Activated naive CD8-positive, alpha-beta T cell treated with anti-CD3 and anti-CD28 coated beads, Interleukin-2, amount 50 U/mL, for 24 hours (primary cell): ENCODE measurements at regions not wholly inside any gene's neighbourhood (a gene's known extent, or its start where the extent isn't known, plus 50 kb on each side); places are given as distances from the start of the nearest gene placed in this dataset.

Source experiments
- ATAC-seq: fragments of 150-1000 bp; cut with Tn5 transposase; one replicate; pipeline ENCODE4 v1.10.0; 2021
- DNase-seq: peaks from one replicate; pipeline ENCODE4 v3.0.0; 2021
- H3K27ac Mint-ChIP-seq: one replicate; pipeline ENCODE4 v1.8.0; 2021; ENCODE audit warnings: mild to moderate bottlenecking, mixed read lengths
- H3K27me3 Mint-ChIP-seq: one replicate; pipeline ENCODE4 v1.8.0; 2021; ENCODE audit warnings: mixed read lengths
- H3K36me3 Mint-ChIP-seq: one replicate; pipeline ENCODE4 v1.8.0; 2021; ENCODE audit warnings: low read depth, mixed read lengths
- H3K4me1 Mint-ChIP-seq: one replicate; pipeline ENCODE4 v1.8.0; 2021; ENCODE audit warnings: mixed read lengths
- H3K4me3 Mint-ChIP-seq: one replicate; pipeline ENCODE4 v1.8.0; 2021; ENCODE audit warnings: mild to moderate bottlenecking, moderate library complexity, mixed read lengths
- H3K9me3 Mint-ChIP-seq: one replicate; pipeline ENCODE4 v1.8.0; 2021; ENCODE audit warnings: mixed read lengths

DNA sequence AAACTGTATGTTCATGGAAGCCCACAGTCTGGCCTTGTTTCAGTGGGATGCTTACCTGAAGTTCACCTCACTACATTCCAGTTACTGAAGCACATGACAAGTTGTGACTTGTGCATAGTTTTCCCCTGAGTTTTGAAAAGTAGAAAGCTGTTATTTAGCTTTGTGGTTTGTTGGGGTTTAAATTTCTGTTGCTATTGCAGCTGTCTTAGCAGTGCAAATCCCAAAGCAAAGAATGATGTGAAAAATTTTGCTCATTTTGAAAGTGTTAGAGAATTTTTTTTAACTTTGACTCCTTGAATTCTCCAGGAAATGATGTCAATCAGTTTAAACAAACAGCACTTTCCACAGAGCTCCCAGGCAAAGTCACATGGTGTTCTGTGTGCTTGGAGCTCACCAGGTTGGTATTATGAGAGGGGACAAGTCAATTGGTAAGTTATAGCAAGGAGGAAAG is 268.4 kb downstream of the ADGRG6 start:
- DNase-seq (no peak), ATAC-seq (no peak)
- Mint-ChIP-seq H3K27me3 (no peaks in the 10 kb centered on the region), H3K4me3 (no peak overlapping the region), H3K9me3 (peaks cover 21% of the 10 kb centered on the region), H3K4me1 (peaks cover 45% of the 10 kb centered on the region), H3K36me3 (no peaks in the 10 kb centered on the region), H3K27ac (no peak overlapping the region)

DNA sequence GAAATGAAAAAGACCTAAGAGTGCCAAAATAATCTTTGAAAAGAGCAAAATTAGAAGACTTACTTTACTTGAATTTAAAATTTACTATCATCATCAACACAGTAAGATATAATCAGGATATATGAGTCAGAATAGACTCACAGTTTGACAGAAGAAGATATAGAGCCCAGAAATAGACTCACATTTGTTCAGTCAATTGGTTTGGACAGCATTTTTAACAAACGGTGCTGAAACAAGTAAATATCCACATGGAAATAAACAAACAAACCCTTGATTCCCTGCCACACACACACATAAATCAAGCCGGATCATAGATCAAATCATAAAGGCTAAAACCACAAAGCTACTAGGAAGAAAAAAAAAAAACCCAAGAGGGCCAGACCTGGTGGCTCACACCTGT is 291.1 kb downstream of the ADGRG6 start:
- Mint-ChIP-seq H3K27ac (no peak overlapping the region), H3K4me3 (no peak overlapping the region), H3K9me3 (peaks cover 21% of the 10 kb centered on the region), H3K27me3 (peaks cover 10% of the 10 kb centered on the region), H3K36me3 (no peaks in the 10 kb centered on the region), H3K4me1 (no peaks in the 10 kb centered on the region)
- DNase-seq: no peak
- ATAC-seq: no peak

DNA sequence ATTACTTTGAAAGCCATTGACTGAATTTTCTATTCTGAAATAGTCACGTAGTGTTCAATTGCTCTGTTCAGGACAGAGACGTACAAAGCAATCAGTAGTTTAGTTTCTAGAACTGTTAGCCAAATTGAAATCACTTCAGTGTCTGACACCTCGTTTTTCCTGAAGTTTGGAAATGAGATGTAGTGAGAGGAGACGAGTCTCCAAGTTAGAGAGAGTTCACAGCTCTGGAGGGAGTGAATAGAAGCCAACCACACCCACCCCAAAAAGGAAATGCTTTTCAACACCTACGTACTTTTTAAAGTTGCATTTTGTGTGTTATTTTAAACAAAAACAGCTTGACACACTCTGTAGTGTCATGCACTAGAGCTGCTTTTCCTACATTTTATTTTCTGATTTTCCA is 296.0 kb downstream of the ADGRG6 start:
- Mint-ChIP-seq H3K9me3 (peaks cover 9% of the 10 kb centered on the region), H3K4me1 (no peaks in the 10 kb centered on the region), H3K27me3 (peaks cover 12% of the 10 kb centered on the region), H3K4me3 (no peak overlapping the region), H3K27ac (no peak overlapping the region), H3K36me3 (no peaks in the 10 kb centered on the region)
- ATAC-seq (no peak), DNase-seq (no peak)

DNA sequence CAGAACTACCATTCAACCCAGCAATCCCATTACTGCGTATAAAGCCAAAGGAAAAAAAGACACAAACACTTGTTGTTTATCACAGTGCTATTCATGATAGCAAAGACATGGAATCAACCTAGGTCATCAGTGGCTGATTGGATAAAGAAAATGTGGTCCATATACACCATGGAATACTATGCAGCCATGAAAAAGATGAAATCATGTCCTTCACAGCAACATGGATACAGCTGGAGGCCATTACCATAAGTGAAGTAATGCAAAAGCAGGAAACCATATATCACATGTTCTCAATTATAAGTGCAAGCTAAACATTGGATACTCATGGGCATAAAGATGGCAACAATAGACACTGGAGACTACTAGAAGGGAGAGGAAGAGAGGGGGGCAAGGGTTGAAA is 299.6 kb downstream of the ADGRG6 start:
- Mint-ChIP-seq H3K4me3 (no peak overlapping the region), H3K27ac (no peak overlapping the region), H3K4me1 (peaks cover 11% of the 10 kb centered on the region), H3K27me3 (peaks cover 17% of the 10 kb centered on the region), H3K9me3 (peaks cover 9% of the 10 kb centered on the region), H3K36me3 (no peaks in the 10 kb centered on the region)
- no peak for DNase-seq
- no peak for ATAC-seq

DNA sequence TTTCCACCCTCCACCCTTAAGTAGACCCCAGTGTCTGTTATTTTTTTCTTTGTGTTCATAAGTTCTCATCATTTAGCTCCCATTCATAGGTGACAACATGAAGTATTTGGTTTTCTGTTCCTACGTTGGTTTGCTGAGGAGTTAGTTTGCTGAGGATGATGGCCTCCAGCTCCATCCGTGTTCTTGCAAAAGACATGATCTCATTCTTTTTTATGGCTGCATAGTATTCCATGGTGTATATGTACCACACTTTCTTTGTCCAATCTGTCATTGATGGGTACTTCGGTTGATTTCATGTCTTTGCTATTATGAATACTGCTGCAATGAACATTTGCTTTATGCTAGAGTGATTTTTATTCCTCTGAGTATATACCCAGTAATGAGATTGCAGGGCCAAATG is 301.2 kb downstream of the ADGRG6 start:
- Mint-ChIP-seq H3K9me3 (peaks cover 9% of the 10 kb centered on the region), H3K4me3 (no peak overlapping the region), H3K4me1 (peaks cover 11% of the 10 kb centered on the region), H3K27me3 (peaks cover 13% of the 10 kb centered on the region), H3K36me3 (no peaks in the 10 kb centered on the region), H3K27ac (no peak overlapping the region)
- no peak for ATAC-seq
- DNase-seq: no peak

DNA sequence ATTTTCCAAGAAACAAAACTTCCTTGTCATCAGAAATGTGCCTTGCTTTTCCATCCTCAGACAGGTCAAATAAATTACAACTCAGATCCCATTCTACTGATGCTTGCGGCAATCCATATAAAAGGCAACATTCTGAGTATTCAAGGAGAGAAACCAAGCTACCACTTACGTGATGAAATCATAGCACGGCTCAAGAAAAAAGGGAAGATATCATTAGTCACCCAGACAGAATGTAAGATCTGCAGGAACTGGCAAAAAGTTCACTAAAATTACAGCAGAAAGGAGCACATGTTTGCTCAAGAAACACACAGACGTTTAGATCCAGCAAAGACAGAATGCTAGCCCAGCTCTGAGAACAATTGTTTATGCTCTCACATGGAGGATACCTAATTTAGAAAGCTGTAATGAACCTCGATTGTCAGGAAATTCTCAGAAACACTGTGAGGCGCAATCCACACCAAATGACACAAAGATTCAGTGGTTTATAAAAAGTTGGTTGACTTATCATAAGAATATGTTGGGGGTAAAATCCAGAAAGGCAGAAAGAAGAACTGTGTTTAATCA is 304.2 kb downstream of the ADGRG6 start:
- H3K27ac Mint-ChIP-seq: no peak overlapping the region
- peaks cover 13% of the 10 kb centered on the region for H3K27me3 Mint-ChIP-seq
- no peaks in the 10 kb centered on the region for H3K36me3 Mint-ChIP-seq
- no peak for ATAC-seq
- H3K4me1 Mint-ChIP-seq: peaks cover 11% of the 10 kb centered on the region
- H3K9me3 Mint-ChIP-seq: peaks cover 9% of the 10 kb centered on the region
- DNase-seq: no peak
- no peak overlapping the region for H3K4me3 Mint-ChIP-seq

DNA sequence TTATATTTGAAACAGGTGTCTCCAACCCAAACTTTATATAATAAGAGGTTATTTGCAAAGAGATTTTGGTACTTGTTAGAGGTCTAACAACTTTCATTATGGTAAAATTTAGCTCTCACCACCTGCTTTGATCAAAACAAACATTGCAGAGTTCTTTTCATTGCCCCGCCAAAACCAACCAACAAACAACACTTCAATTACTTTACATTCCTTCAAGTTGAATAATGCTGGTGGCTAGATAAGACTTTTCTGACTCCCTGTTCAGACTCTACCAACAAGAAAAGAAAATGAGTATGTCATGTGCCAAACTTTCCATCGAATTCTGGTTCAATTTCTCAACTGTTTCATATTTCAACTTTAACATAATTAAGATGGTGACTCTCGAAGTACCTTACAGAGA is 311.1 kb downstream of the ADGRG6 start:
- peaks cover 5% of the 10 kb centered on the region for H3K9me3 Mint-ChIP-seq
- peaks cover 3% of the 10 kb centered on the region for H3K27me3 Mint-ChIP-seq
- H3K27ac Mint-ChIP-seq: no peak overlapping the region
- DNase-seq: no peak
- H3K4me1 Mint-ChIP-seq: no peaks in the 10 kb centered on the region
- no peaks in the 10 kb centered on the region for H3K36me3 Mint-ChIP-seq
- H3K4me3 Mint-ChIP-seq: no peak overlapping the region
- no peak for ATAC-seq

DNA sequence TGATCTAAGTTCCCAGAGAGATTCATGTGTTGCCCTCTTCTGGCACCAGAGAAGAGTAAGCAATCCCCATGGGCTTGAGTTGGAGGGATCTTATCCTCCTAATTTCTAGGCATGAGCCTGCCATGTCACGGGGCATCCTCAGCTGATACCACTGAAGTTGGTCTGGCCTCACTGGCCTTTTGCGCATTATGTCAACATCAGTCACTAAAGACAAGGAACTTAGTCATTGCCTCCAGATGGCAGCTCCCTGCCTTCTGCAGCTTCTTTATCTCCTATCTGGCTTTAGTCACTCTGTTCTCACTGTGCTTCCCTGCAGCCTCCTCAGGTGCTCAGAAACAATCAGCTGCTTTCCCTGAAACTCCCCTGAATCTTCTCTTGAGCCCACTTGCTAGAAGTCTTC is 312.2 kb downstream of the ADGRG6 start:
- Mint-ChIP-seq H3K4me1 (no peaks in the 10 kb centered on the region), H3K9me3 (peaks cover 5% of the 10 kb centered on the region)
- ATAC-seq: no peak

DNA sequence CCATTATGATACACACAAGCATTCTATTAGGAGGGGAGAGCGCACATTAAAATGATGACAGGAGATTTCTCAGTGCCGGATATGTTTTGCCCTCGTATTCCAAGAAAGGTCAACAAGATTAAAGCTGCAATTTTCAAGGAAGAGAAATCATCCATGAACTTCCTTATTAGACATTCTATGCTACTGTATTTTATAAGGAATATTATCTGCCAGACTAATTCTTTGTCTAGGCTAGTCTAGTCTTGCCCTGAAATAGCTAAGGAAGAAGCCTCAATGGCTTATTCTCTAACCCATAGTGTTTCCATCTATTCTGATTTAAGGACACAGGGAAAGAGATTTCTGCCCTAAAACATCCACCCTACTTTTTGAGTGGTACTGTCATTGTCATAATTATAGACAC is 315.4 kb downstream of the ADGRG6 start:
- H3K4me3 Mint-ChIP-seq: no peak overlapping the region
- H3K27me3 Mint-ChIP-seq: no peaks in the 10 kb centered on the region
- H3K4me1 Mint-ChIP-seq: no peaks in the 10 kb centered on the region
- H3K27ac Mint-ChIP-seq: no peak overlapping the region
- no peaks in the 10 kb centered on the region for H3K9me3 Mint-ChIP-seq
- ATAC-seq (no peak), DNase-seq (no peak)
- no peaks in the 10 kb centered on the region for H3K36me3 Mint-ChIP-seq

More for the DNA sequence above, 312.2 kb downstream of the ADGRG6 start:
- Mint-ChIP-seq H3K27ac (no peak overlapping the region), H3K36me3 (no peaks in the 10 kb centered on the region), H3K27me3 (peaks cover 1% of the 10 kb centered on the region), H3K4me3 (no peak overlapping the region)
- no peak for DNase-seq

DNA sequence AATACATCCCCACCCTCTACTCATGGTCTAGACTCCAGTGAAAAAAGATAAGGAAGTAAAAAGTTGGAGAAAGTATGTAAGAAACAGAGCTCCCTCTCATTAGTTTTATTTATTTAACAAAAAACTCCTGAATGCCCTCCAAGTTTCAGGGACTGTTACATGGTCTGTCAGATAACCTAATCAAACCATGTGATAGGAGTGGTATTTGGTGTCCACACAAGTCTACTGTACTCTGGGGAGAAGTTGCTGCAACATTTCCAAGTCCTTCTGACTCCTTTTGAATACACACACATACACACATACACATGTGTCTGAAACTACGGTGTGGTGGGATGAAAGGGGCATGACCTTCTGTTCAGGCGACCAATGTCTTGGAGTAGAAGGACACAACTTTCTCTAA is 320.0 kb downstream of the ADGRG6 start:
- Mint-ChIP-seq H3K4me1 (no peaks in the 10 kb centered on the region), H3K36me3 (no peaks in the 10 kb centered on the region), H3K27ac (no peak overlapping the region), H3K4me3 (no peak overlapping the region), H3K9me3 (no peaks in the 10 kb centered on the region), H3K27me3 (no peaks in the 10 kb centered on the region)
- no peak for ATAC-seq
- no peak for DNase-seq

DNA sequence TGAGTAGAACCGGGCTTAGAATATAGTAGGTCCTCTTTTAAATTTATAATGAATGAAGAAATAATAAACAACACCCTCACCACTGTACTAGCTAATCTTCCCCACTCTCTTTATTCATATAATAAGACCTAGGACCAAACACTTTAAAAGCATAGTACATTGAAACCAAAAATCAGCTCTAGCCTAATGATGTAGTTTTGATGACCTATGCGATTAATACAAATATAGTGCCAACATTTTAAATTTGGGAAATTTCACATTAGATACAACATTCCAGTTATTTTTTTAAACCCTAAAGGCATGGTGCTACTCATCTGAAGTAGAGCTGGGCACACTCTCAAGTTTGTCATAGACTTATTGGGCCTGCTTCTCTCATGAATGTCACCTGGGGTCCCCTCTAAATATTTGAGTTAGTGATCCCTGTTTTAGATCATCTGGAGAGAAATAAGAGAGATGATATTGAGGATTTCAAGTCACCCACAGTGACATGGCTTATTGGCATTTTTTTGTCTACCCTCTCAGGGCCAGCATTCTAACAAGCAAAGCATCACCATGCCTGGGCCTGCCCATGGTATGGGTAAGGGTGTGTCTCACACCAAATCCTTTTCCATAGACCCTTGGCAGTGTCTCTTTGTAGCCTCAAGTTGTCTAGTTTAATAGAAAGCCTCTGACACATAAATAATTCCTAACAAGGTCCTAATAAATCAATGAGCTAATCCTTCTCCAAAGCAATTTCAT is 319.8 kb downstream of the HIVEP2 start:
- Mint-ChIP-seq H3K27me3 (no peaks in the 10 kb centered on the region), H3K27ac (no peak overlapping the region), H3K36me3 (no peaks in the 10 kb centered on the region), H3K4me1 (no peaks in the 10 kb centered on the region), H3K4me3 (no peak overlapping the region), H3K9me3 (no peaks in the 10 kb centered on the region)
- ATAC-seq (no peak), DNase-seq (no peak)

DNA sequence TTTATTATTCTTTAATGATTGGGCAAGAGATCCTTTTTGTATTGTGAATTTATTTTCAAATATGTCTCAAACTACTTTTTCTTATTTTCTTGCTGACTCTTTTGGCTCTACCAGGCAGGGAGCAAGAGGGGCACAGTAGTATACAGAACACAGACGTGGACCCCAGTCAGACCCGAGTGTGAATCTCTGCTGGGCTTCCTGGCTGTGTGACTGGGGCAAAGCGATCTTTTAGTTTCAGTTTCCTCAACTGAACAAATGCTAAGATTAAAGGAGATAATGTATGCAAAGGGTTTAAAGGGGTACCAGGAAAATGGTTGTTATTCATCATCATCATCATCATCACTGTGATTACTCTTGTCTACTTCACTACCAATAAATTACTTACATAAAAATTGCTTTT is 317.5 kb downstream of the HIVEP2 start:
- Mint-ChIP-seq H3K27ac (no peak overlapping the region), H3K4me1 (no peaks in the 10 kb centered on the region), H3K27me3 (no peaks in the 10 kb centered on the region), H3K4me3 (peak overlapping the region; percentile 3), H3K36me3 (no peaks in the 10 kb centered on the region), H3K9me3 (no peaks in the 10 kb centered on the region)
- no peak for ATAC-seq
- DNase-seq: no peak

DNA sequence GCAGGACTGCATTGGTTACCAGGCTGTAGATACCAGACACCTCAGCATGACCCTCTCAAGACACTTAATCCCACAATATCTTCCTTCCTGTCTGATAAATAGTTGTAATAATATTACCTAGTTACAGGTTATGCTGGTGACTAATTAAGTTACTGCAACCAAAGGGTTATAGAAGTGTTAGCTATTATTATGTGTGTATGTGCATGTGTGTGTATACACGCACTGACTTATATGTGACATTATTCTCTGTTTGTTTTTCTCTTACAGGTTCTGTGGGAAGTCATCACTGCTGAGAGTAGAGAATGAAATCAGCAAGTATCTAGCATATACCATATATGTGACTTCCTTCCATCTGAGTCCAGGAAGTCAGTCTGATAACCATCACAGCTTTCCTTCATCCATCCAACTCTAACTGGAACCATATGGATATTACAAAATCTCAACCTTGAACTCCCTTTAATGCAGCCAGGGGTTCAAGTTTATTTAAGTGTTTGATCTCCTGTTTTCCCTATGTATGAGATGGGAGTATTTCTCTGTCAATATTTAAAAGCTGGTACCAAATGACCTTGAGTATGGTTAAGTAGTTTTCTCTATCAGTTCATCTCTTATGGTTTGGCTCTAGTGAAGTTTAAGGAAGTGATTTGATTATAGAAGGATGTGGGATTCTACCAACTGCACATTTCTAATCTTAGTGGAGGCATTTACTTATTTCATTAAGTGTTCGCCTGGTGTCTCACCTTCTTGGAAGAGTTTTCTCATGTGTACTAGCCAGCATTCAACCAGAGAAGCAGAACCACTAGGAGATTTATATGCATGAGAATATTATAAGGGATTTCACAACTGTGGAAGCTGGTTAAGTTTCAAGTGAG is 313.2 kb downstream of the HIVEP2 start:
- DNase-seq (no peak), ATAC-seq (no peak)
- Mint-ChIP-seq H3K9me3 (no peaks in the 10 kb centered on the region), H3K27me3 (no peaks in the 10 kb centered on the region), H3K4me1 (peaks cover 6% of the 10 kb centered on the region), H3K4me3 (no peak overlapping the region), H3K27ac (no peak overlapping the region), H3K36me3 (no peaks in the 10 kb centered on the region)

DNA sequence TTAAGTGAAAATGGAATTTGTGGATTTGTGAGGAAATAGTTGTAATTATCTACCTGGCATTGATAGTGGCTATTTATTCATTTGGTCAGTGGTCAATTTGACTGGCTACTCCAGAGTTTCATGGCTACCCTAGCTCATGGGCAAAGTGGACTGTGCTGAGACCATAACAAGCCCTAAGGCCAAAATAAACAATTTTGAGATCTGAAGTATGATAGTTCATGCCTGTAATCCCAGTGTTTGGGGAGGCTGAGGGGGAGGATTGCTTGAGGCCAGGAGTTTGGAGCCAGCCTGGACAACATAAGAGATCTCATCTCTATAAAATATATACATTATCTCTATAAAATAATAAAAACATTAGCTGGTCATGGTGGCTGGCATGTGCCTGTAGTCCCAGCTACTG is 311.7 kb downstream of the HIVEP2 start:
- peaks cover 3% of the 10 kb centered on the region for H3K27me3 Mint-ChIP-seq
- no peak for DNase-seq
- H3K36me3 Mint-ChIP-seq: no peaks in the 10 kb centered on the region
- no peaks in the 10 kb centered on the region for H3K9me3 Mint-ChIP-seq
- H3K4me1 Mint-ChIP-seq: peaks cover 6% of the 10 kb centered on the region
- ATAC-seq: no peak
- H3K27ac Mint-ChIP-seq: no peak overlapping the region
- H3K4me3 Mint-ChIP-seq: no peak overlapping the region

DNA sequence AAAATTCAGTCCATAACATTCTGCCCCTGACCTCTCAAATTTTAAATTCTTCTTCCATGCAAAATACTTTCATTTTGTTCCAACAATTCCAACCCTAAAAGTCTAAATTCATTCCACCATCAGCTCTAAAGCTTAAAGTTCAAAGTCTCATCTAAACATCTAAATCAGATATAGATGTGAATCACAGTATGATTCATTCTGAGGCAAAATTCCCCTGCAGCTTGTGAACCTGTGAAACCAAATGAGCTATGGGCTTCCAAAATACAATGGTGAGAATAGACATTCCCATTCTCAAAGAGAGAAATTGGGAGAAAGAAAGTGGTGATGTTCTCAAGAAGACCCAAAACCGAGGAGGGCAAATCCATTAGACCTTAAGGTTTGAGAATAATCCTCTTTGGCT is 309.8 kb downstream of the HIVEP2 start:
- H3K9me3 Mint-ChIP-seq: no peaks in the 10 kb centered on the region

More for the DNA sequence above, 309.8 kb downstream of the HIVEP2 start:
- no peak for DNase-seq
- peak; percentile 36 for ATAC-seq
- Mint-ChIP-seq H3K27me3 (peaks cover 5% of the 10 kb centered on the region), H3K4me1 (peaks cover 6% of the 10 kb centered on the region), H3K27ac (no peak overlapping the region), H3K4me3 (no peak overlapping the region), H3K36me3 (no peaks in the 10 kb centered on the region)
